Liver (tissue), 8 donors: ENCODE measurements at regions not wholly inside any gene's neighbourhood (a gene's known extent, or its start where the extent isn't known, plus 50 kb on each side); places are given as distances from the start of the nearest gene placed in this dataset.

Source experiments
- DNase-seq: peaks from one replicate; pipeline ENCODE4 v3.0.0-alpha.2; 2017; ENCODE audit warnings: low spot score
- H3K27ac ChIP-seq, 2 donors: one replicate each; pipeline ENCODE4 v1.7.0; 2013; ENCODE audit warnings: inconsistent platforms in 2 of 2, low read length in 2 of 2, control low read depth in 1 of 2, low read depth in 1 of 2, mild to moderate bottlenecking in 1 of 2
- H3K27me3 ChIP-seq, 4 donors: one replicate each; pipeline versions ENCODE4 v1.6.1 to v1.7.0; 2013; ENCODE audit warnings: low read length in 3 of 4, inconsistent platforms in 1 of 4, mild to moderate bottlenecking in 1 of 4, moderate library complexity in 1 of 4; ENCODE audit not compliant: control insufficient read depth in 4 of 4, insufficient read depth in 4 of 4
- H3K36me3 ChIP-seq, 4 donors: one replicate each; pipeline versions ENCODE4 v1.6.1 to v1.7.0; 2013; ENCODE audit warnings: low read length in 3 of 4, mild to moderate bottlenecking in 3 of 4, low read depth in 1 of 4, moderate library complexity in 1 of 4; ENCODE audit not compliant: control insufficient read depth in 4 of 4, insufficient read depth in 3 of 4
- H3K4me1 ChIP-seq, 4 donors: one replicate each; pipeline versions ENCODE4 v1.6.1 to v1.7.0; 2013; ENCODE audit warnings: low read length in 3 of 4, mild to moderate bottlenecking in 3 of 4, moderate library complexity in 1 of 4; ENCODE audit not compliant: control insufficient read depth in 4 of 4, insufficient read depth in 4 of 4
- H3K4me3 ChIP-seq, 3 donors: one replicate each; pipeline versions ENCODE4 v1.6.1 to v1.7.0; 2013; ENCODE audit warnings: low read length in 3 of 3, control low read depth in 1 of 3, low read depth in 1 of 3, mild to moderate bottlenecking in 1 of 3
- H3K9ac ChIP-seq, 2 donors: one replicate each; pipeline ENCODE4 v1.7.0; 2013; ENCODE audit warnings: low read length in 2 of 2, mild to moderate bottlenecking in 2 of 2, moderate library complexity in 2 of 2, control low read depth in 1 of 2, low read depth in 1 of 2
- H3K9me3 ChIP-seq, 4 donors: one replicate each; pipeline versions ENCODE4 v1.6.1 to v1.7.0; 2013; ENCODE audit warnings: low read length in 3 of 4; ENCODE audit not compliant: control insufficient read depth in 4 of 4
- FOXA1 ChIP-seq: IDR thresholded peaks from 2 replicates; pipeline ENCODE4 v1.6.1; 2016; ENCODE audit warnings: antibody characterized with exemption
- FOXA2 ChIP-seq: IDR thresholded peaks from 2 replicates; pipeline ENCODE4 v1.6.1; 2016; ENCODE audit warnings: antibody characterized with exemption
- GABPA ChIP-seq, 2 donors: IDR thresholded peaks in 1 of 2; conservative IDR thresholded peaks in 1 of 2; 2 replicates each; pipeline ENCODE4 v1.6.1; 2016; ENCODE audit warnings: antibody characterized with exemption in 2 of 2, mild to moderate bottlenecking in 1 of 2, moderate library complexity in 1 of 2
- HNF4G ChIP-seq: IDR thresholded peaks from 2 replicates; pipeline ENCODE4 v1.6.1; 2016; ENCODE audit warnings: antibody characterized with exemption
- JUND ChIP-seq, 2 donors: IDR thresholded peaks; 2 replicates each; pipeline ENCODE4 v1.6.1; 2016; ENCODE audit warnings: antibody characterized with exemption in 2 of 2
- NR2F2 ChIP-seq: IDR thresholded peaks from 2 replicates; pipeline ENCODE4 v1.6.1; 2016; ENCODE audit warnings: antibody characterized with exemption
- RAD21 ChIP-seq, 2 donors: IDR thresholded peaks; 2 replicates each; pipeline ENCODE4 v1.6.1; 2016; ENCODE audit warnings: antibody characterized with exemption in 2 of 2, mild to moderate bottlenecking in 2 of 2
- RXRA ChIP-seq, 2 donors: IDR thresholded peaks; 2 replicates each; pipeline ENCODE4 v1.6.1; 2017 to 2018; ENCODE audit warnings: antibody characterized with exemption in 2 of 2, mild to moderate bottlenecking in 1 of 2
- SP1 ChIP-seq: IDR thresholded peaks from 2 replicates; pipeline ENCODE4 v1.6.1; 2018; ENCODE audit warnings: antibody characterized with exemption, mild to moderate bottlenecking
- TAF1 ChIP-seq: conservative IDR thresholded peaks from 2 replicates; pipeline ENCODE4 v1.6.1; 2016; ENCODE audit warnings: antibody characterized with exemption, mild to moderate bottlenecking
- YY1 ChIP-seq: IDR thresholded peaks from 2 replicates; pipeline ENCODE4 v1.6.1; 2016; ENCODE audit warnings: antibody characterized with exemption, mild to moderate bottlenecking
- WGBS: extraction: QIAGEN DNeasy Blood & Tissue Kit; methylation state at CpG from one replicate; pipeline ENCODE4 v1.1.7; 2013; 5-methylcytosine and 5-hydroxymethylcytosine counted together
- TF ChIP-seq, protein P1 (sequence below): fragments of 150-350 bp; IDR thresholded peaks from 2 replicates; pipeline ENCODE4 v1.5.1; 2017; ENCODE audit warnings: improper control_type of control experiment, low read depth, low read length; ENCODE audit not compliant: missing input control
- TF ChIP-seq, protein P2 (sequence below): IDR thresholded peaks from 2 replicates; pipeline ENCODE4 v1.6.1; 2016; ENCODE audit warnings: antibody characterized with exemption
- TF ChIP-seq, protein P3 (sequence below): IDR thresholded peaks from 2 replicates; pipeline ENCODE4 v1.6.1; 2016; ENCODE audit warnings: antibody characterized with exemption
- TF ChIP-seq, protein P4 (sequence below): IDR thresholded peaks from 2 replicates; pipeline ENCODE4 v1.6.1; 2016; ENCODE audit warnings: antibody characterized with exemption, mild to moderate bottlenecking
- donor health status: healthy.
- donor health status: healthy.
- donor health status: healthy.
- donor health status: healthy.
- donor health status: healthy.

DNA sequence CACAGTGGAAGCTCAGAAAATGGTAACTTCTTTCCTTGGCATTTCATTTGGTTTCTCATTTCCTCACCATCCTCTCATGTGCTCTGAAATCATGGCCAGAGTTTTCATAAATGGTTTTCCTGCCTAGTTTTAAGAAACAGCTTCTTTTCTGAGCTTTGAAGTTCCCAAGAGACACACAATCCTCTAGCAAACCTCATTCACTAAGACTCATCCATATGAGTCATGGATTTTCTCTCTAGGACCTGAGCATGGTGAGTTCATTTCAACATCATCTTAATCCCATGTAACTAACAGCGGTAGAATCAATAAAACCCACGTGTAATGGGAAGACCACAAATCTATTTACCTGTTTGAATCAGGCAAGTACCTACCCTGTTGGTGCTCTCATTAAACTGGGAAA, 274.5 kb upstream of the LRTM1 start:
- H3K27me3 ChIP-seq: peaks cover 0 to 10% (median 0%) of the 10 kb centered on the region in 4 donors
- H3K27ac ChIP-seq: no peak overlapping the region
- H3K36me3 ChIP-seq: no peaks in the 10 kb centered on the region
- no peaks in the 10 kb centered on the region for H3K4me1 ChIP-seq
- TF ChIP-seq JUND (IDR thresholded peaks at IDR 0.05) (no peak), TAF1 (no peak), SP1 (no peak), RAD21 (IDR thresholded peaks at IDR 0.05) (no peak), HNF4G (no peak), NR2F2 (no peak), GABPA (IDR thresholded peaks at IDR 0.05 in 1 of 2, conservative IDR thresholded peaks at IDR 0.05 in 1 of 2) (no peak), RXRA (IDR thresholded peaks at IDR 0.05) (no peak), FOXA2 (no peak), FOXA1 (no peak), YY1 (no peak)
- TF ChIP-seq, protein P1, sequence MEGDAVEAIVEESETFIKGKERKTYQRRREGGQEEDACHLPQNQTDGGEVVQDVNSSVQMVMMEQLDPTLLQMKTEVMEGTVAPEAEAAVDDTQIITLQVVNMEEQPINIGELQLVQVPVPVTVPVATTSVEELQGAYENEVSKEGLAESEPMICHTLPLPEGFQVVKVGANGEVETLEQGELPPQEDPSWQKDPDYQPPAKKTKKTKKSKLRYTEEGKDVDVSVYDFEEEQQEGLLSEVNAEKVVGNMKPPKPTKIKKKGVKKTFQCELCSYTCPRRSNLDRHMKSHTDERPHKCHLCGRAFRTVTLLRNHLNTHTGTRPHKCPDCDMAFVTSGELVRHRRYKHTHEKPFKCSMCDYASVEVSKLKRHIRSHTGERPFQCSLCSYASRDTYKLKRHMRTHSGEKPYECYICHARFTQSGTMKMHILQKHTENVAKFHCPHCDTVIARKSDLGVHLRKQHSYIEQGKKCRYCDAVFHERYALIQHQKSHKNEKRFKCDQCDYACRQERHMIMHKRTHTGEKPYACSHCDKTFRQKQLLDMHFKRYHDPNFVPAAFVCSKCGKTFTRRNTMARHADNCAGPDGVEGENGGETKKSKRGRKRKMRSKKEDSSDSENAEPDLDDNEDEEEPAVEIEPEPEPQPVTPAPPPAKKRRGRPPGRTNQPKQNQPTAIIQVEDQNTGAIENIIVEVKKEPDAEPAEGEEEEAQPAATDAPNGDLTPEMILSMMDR: no peak
- TF ChIP-seq, protein P2, sequence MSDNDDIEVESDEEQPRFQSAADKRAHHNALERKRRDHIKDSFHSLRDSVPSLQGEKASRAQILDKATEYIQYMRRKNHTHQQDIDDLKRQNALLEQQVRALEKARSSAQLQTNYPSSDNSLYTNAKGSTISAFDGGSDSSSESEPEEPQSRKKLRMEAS: no peak
- TF ChIP-seq, protein P3, sequence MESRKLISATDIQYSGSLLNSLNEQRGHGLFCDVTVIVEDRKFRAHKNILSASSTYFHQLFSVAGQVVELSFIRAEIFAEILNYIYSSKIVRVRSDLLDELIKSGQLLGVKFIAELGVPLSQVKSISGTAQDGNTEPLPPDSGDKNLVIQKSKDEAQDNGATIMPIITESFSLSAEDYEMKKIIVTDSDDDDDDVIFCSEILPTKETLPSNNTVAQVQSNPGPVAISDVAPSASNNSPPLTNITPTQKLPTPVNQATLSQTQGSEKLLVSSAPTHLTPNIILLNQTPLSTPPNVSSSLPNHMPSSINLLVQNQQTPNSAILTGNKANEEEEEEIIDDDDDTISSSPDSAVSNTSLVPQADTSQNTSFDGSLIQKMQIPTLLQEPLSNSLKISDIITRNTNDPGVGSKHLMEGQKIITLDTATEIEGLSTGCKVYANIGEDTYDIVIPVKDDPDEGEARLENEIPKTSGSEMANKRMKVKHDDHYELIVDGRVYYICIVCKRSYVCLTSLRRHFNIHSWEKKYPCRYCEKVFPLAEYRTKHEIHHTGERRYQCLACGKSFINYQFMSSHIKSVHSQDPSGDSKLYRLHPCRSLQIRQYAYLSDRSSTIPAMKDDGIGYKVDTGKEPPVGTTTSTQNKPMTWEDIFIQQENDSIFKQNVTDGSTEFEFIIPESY: no peak
- no peaks in the 10 kb centered on the region for H3K9me3 ChIP-seq
- 81% methylated on average over 2 of the region's 2 CpGs for WGBS
- H3K9ac ChIP-seq: no peak overlapping the region
- no peak overlapping the region for H3K4me3 ChIP-seq
- DNase-seq: no peak

DNA sequence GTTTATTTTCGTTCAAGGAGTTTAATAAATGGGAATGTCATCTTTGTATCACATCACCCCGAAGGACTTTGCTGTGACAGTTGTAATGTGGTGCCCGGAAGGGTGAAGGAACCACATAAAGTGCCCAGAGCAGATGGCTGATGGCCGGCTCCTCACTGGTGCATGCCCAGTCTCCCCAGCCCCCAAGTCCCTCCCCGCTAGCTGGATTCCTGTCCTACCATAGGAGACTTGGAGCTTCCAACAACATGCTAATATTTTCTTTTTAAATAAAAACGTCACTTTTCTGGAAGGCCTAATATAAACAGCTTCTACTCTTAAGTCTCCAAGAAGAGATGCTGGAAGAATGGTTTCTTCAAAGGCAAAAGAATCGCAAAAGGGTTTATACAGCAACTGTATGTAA, 273.9 kb upstream of the LRTM1 start:
- no peaks in the 10 kb centered on the region for H3K4me1 ChIP-seq
- no peaks in the 10 kb centered on the region for H3K9me3 ChIP-seq
- H3K27me3 ChIP-seq: peaks cover 0 to 10% (median 0%) of the 10 kb centered on the region in 4 donors
- no peak overlapping the region for H3K9ac ChIP-seq
- H3K27ac ChIP-seq: no peak overlapping the region
- no peaks in the 10 kb centered on the region for H3K36me3 ChIP-seq
- DNase-seq: no peak
- no peak overlapping the region for H3K4me3 ChIP-seq
- 63% methylated on average over 7 of the region's 7 CpGs for WGBS
- no peak for TF ChIP-seq RXRA (IDR thresholded peaks at IDR 0.05)
- no peak for TF ChIP-seq NR2F2
- TF ChIP-seq, protein P1: no peak
- no peak for TF ChIP-seq TAF1
- TF ChIP-seq RAD21 (IDR thresholded peaks at IDR 0.05): no peak
- TF ChIP-seq, protein P4, sequence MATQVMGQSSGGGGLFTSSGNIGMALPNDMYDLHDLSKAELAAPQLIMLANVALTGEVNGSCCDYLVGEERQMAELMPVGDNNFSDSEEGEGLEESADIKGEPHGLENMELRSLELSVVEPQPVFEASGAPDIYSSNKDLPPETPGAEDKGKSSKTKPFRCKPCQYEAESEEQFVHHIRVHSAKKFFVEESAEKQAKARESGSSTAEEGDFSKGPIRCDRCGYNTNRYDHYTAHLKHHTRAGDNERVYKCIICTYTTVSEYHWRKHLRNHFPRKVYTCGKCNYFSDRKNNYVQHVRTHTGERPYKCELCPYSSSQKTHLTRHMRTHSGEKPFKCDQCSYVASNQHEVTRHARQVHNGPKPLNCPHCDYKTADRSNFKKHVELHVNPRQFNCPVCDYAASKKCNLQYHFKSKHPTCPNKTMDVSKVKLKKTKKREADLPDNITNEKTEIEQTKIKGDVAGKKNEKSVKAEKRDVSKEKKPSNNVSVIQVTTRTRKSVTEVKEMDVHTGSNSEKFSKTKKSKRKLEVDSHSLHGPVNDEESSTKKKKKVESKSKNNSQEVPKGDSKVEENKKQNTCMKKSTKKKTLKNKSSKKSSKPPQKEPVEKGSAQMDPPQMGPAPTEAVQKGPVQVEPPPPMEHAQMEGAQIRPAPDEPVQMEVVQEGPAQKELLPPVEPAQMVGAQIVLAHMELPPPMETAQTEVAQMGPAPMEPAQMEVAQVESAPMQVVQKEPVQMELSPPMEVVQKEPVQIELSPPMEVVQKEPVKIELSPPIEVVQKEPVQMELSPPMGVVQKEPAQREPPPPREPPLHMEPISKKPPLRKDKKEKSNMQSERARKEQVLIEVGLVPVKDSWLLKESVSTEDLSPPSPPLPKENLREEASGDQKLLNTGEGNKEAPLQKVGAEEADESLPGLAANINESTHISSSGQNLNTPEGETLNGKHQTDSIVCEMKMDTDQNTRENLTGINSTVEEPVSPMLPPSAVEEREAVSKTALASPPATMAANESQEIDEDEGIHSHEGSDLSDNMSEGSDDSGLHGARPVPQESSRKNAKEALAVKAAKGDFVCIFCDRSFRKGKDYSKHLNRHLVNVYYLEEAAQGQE: no peak
- no peak for TF ChIP-seq YY1
- TF ChIP-seq FOXA1: no peak
- TF ChIP-seq, protein P2: no peak
